Frontal cortex (tissue), 3 donors: ENCODE measurements at regions not wholly inside any gene's neighbourhood (a gene's known extent, or its start where the extent isn't known, plus 50 kb on each side); places are given as distances from the start of the nearest gene placed in this dataset.
"Not testable (repeated sequence)": the region's sequence is repeated elsewhere in the genome, so short reads cannot be mapped to it uniquely, and the experiment has no call there.

Experiments used
- DNase-seq, 2 donors: peaks; one replicate each; pipeline ENCODE4 v3.0.0; 2012; ENCODE audit warnings: low spot score in 2 of 2
- FAIRE-seq: peaks from 2 replicates; lab custom pipeline; 2012; peaks lifted over from hg19 to GRCh38; lab: Jason Lieb, UNC
- donor health status: control.
- donor health status: control.
- donor health status: control.

GRCh38 chr3:153852355-153852754 is 268.8 kb upstream of the ARHGEF26 start:
- FAIRE-seq (no peak), DNase-seq (no peak)

GRCh38 chr3:153853163-153853562 is 268.0 kb upstream of the ARHGEF26 start:
- DNase-seq (no peak), FAIRE-seq (no peak)

- DNase-seq (no peak), FAIRE-seq (no peak)
Observed at GRCh38 chr3:153855772-153856171, 265.4 kb upstream of the ARHGEF26 start.

- DNase-seq: no peak
Observed at GRCh38 chr3:153856932-153857331, 264.3 kb upstream of the ARHGEF26 start.

GRCh38 chr3:153864793-153865192 is 256.4 kb upstream of the ARHGEF26 start:
- FAIRE-seq (no peak), DNase-seq (no peak)

More at GRCh38 chr3:153856932-153857331, 264.3 kb upstream of the ARHGEF26 start:
- no peak for FAIRE-seq

- FAIRE-seq (no peak), DNase-seq (no peak)
Observed at GRCh38 chr3:153866901-153867300, 254.3 kb upstream of the ARHGEF26 start.

- DNase-seq: not testable (repeated sequence)
Observed at GRCh38 chr3:153874348-153874747, 246.8 kb upstream of the ARHGEF26 start.

GRCh38 chr3:153880493-153880892 is 240.7 kb upstream of the ARHGEF26 start:
- no peak for FAIRE-seq
- no peak for DNase-seq

More at GRCh38 chr3:153874348-153874747, 246.8 kb upstream of the ARHGEF26 start:
- not testable (repeated sequence) for FAIRE-seq

- no peak for DNase-seq
Observed at GRCh38 chr3:153881201-153881600, 240.0 kb upstream of the ARHGEF26 start.

DNA sequence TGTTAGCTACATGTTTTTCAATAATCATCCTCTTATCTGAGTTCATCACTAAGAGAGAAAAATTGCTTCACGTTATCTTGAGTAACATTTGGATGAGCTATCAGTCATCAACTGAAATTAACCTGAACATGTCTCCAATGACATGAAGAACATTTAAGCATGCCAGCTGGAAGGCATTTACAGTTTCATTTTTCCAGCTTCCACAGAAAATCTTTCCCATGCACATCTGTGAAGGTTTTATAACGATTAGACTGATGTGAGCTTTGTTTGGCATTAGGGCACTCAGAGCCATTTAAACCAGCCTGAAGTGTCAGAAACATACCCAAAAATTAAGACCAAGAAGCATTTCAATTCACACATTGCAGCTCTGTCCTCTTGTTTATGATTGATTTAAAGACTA is 235.8 kb upstream of the ARHGEF26 start:
- FAIRE-seq (no peak), DNase-seq (no peak)

More at GRCh38 chr3:153881201-153881600, 240.0 kb upstream of the ARHGEF26 start:
- no peak for FAIRE-seq

- FAIRE-seq (no peak), DNase-seq (no peak)
Observed at GRCh38 chr3:153889905-153890334, 231.3 kb upstream of the ARHGEF26 start.

GRCh38 chr3:153892126-153892525 is 229.1 kb upstream of the ARHGEF26 start:
- DNase-seq (no peak), FAIRE-seq (no peak)

GRCh38 chr3:153894857-153895256 is 226.3 kb upstream of the ARHGEF26 start:
- FAIRE-seq (no peak), DNase-seq (no peak)

- DNase-seq (no peak), FAIRE-seq (no peak)
Observed at GRCh38 chr3:153896197-153896596, 225.0 kb upstream of the ARHGEF26 start.

DNA sequence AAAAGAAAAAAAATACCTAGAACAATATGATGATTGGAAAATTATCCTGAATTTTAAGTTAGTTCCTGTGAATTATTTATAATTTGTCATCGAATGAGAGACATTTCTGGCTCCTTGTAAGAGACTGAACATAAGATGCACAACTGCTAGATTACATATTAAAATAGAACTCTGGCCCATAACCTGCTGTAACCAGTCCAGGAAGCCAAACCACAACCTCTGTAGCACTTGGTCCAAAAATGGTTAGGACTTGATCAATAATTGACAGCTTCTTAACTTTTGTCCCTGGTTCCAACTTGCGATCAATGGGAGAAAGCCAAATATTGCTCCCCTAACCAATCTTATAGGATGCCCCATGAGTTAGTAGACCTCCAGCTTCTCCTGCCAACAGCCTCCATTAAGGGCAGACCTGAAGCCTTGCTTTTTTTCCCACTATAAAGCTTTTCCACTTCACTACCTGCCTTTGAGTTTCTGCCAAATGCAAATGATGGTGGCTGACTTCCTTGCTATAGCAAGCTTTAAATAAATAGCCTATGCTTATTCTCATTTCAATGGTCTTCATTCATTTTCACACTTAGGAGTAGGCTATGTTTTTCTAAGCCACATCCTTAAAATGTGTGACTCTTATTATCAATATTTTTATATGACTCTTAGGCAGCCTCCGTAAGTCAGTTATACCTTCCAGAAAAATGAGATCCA is 224.0 kb upstream of the ARHGEF26 start:
- FAIRE-seq (no peak), DNase-seq (no peak)

DNA sequence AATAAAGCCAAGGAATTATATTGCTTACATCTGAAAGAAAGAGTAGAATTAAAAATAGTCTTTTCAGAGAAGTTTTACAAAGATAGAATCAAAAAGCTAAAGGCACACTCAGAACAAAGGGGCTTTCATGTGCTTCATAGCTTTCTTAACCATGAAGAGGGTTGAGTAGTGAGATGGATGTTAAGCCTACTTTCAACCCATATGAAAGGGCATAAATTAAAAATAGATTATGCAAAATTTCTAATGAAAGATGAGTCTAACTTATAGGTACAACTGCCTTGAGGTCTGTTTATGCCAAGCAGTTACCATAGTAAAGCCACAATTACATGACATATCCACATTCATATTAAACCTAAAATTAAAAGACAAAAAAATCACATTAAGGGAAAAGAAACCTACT is 223.3 kb upstream of the ARHGEF26 start:
- no peak for FAIRE-seq

DNA sequence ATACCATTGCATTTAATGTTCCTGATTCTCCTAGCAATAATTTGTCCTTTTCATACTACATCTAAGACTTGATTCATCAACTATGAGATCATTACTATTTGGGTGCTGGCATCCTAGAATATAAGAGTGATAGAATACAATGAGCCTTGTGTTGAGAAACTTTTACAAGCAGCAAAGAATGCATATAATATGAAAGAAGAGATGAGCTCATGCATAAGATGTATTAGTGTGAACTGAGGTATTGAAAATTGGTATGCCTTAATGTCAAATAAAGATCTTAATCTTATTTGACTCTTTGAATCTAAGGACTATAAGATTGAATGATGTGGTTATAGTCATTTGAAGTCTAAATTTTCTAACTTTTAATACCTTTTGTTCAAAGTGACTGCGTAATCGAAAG is 220.0 kb upstream of the ARHGEF26 start:
- DNase-seq (no peak), FAIRE-seq (no peak)

More for the DNA sequence above, 223.3 kb upstream of the ARHGEF26 start:
- no peak for DNase-seq

- no peak for FAIRE-seq
- no peak for DNase-seq
Observed at GRCh38 chr3:153901991-153902390, 219.2 kb upstream of the ARHGEF26 start.

GRCh38 chr3:153903430-153903829 is 217.8 kb upstream of the ARHGEF26 start:
- DNase-seq (no peak), FAIRE-seq (no peak)

- FAIRE-seq: no peak
Observed at GRCh38 chr3:153906366-153906765, 214.8 kb upstream of the ARHGEF26 start.

DNA sequence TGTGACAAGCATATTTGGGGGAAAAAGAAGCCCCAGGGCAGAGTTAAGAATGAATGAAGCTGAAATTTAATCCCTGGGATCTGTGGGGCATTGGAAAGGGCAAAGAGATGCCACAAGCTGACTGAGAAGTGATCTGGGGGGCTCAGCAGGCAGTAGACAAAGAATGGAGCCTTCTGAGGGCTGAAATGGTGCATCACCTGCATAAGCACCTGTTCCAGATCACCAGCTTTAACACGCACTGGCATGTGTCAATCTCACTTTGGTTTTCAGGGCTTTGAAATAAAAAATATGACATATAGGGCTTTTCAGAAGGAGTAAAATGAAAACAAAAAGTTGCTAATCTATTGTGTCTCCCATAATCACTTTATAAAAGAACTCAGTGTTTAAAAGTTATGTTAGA is 210.8 kb upstream of the ARHGEF26 start:
- FAIRE-seq: no peak
- DNase-seq: no peak

More at GRCh38 chr3:153906366-153906765, 214.8 kb upstream of the ARHGEF26 start:
- no peak for DNase-seq

- DNase-seq: no peak
- FAIRE-seq: no peak
Observed at GRCh38 chr3:153911116-153911515, 210.1 kb upstream of the ARHGEF26 start.
